H9 (cell line): ENCODE measurements at regions not wholly inside any gene's neighbourhood (a gene's known extent, or its start where the extent isn't known, plus 50 kb on each side); places are given as distances from the start of the nearest gene placed in this dataset.

Experiments used
- DNase-seq: peaks from one replicate; pipeline ENCODE4 v3.0.0-alpha.2; 2017
- H2AFZ ChIP-seq: one replicate; pipeline ENCODE4 v1.6.1; 2013; ENCODE audit warnings: mild to moderate bottlenecking, low read length, control low read depth, moderate library complexity
- H2AK5ac ChIP-seq: 2 replicates; pipeline ENCODE4 v1.6.1; 2013; ENCODE audit warnings: low read length, control low read depth, mixed read lengths; ENCODE audit not compliant: insufficient read length
- H2BK120ac ChIP-seq: one replicate; pipeline ENCODE4 v1.6.1; 2013; ENCODE audit warnings: low read depth, mild to moderate bottlenecking, low read length, control low read depth, inconsistent platforms; ENCODE audit not compliant: poor library complexity, severe bottlenecking
- H2BK12ac ChIP-seq: 2 replicates; pipeline ENCODE4 v1.6.1; 2013; ENCODE audit warnings: low read length, control low read depth, mixed read lengths, low read depth; ENCODE audit not compliant: insufficient read length
- H2BK15ac ChIP-seq: 2 replicates; pipeline ENCODE4 v1.6.1; 2013; ENCODE audit warnings: low read depth, low read length, control low read depth
- H2BK20ac ChIP-seq: one replicate; pipeline ENCODE4 v1.6.1; 2013; ENCODE audit warnings: low read depth, mild to moderate bottlenecking, low read length, control low read depth, inconsistent platforms; ENCODE audit not compliant: poor library complexity, severe bottlenecking
- H2BK5ac ChIP-seq: 2 replicates; pipeline ENCODE4 v1.6.1; 2013; ENCODE audit warnings: low read length, control low read depth, mixed read lengths; ENCODE audit not compliant: insufficient read length
- H3K14ac ChIP-seq: 2 replicates; pipeline ENCODE4 v1.6.1; 2013; ENCODE audit warnings: low read length, control low read depth; ENCODE audit not compliant: insufficient read depth
- H3K18ac ChIP-seq: 2 replicates; pipeline ENCODE4 v1.6.1; 2013; ENCODE audit warnings: low read depth, mild to moderate bottlenecking, mixed read lengths, low read length, control low read depth; ENCODE audit not compliant: insufficient read length
- H3K23ac ChIP-seq: 2 replicates; pipeline ENCODE4 v1.6.1; 2013; ENCODE audit warnings: low read length, control low read depth, mixed read lengths, low read depth; ENCODE audit not compliant: insufficient read length
- H3K23me2 ChIP-seq: 2 replicates; pipeline ENCODE4 v1.6.1; 2013; ENCODE audit warnings: low read depth, mild to moderate bottlenecking, mixed read lengths, low read length, control low read depth; ENCODE audit not compliant: insufficient read length, poor library complexity, severe bottlenecking
- H3K27ac ChIP-seq: 2 replicates; pipeline ENCODE4 v1.5.1; 2013; ENCODE audit warnings: low read length, control low read depth, mixed read lengths, low read depth; ENCODE audit not compliant: insufficient read length
- H3K27me3 ChIP-seq: 2 replicates; pipeline ENCODE4 v1.6.1; 2013; ENCODE audit warnings: low read length, control low read depth, inconsistent platforms; ENCODE audit not compliant: insufficient read depth
- H3K4ac ChIP-seq: 2 replicates; pipeline ENCODE4 v1.6.1; 2013; ENCODE audit warnings: low read depth, mild to moderate bottlenecking, control low read depth, inconsistent platforms, low read length, moderate library complexity
- H3K4me1 ChIP-seq: 2 replicates; pipeline ENCODE4 v1.6.1; 2013; ENCODE audit warnings: low read length, control low read depth, inconsistent platforms; ENCODE audit not compliant: insufficient read depth
- H3K4me2 ChIP-seq: 2 replicates; pipeline ENCODE4 v1.6.1; 2013; ENCODE audit warnings: low read length, control low read depth, mixed read lengths; ENCODE audit not compliant: insufficient read length, insufficient read depth
- H3K56ac ChIP-seq: 2 replicates; pipeline ENCODE4 v1.6.1; 2013; ENCODE audit warnings: low read depth, mild to moderate bottlenecking, mixed read lengths, low read length, control low read depth; ENCODE audit not compliant: insufficient read length
- H3K79me1 ChIP-seq: 2 replicates; pipeline ENCODE4 v1.6.1; 2013; ENCODE audit warnings: low read depth, mild to moderate bottlenecking, moderate library complexity, low read length, control low read depth, inconsistent platforms; ENCODE audit not compliant: insufficient read depth, poor library complexity, severe bottlenecking
- H3K79me2 ChIP-seq: 2 replicates; pipeline ENCODE4 v1.6.1; 2013; ENCODE audit warnings: low read length, control low read depth, inconsistent platforms; ENCODE audit not compliant: insufficient read depth
- H3K9ac ChIP-seq: 2 replicates; pipeline ENCODE4 v1.6.1; 2013; ENCODE audit warnings: low read length, control low read depth, mixed read lengths; ENCODE audit not compliant: insufficient read length; ENCODE audit errors: extremely low read depth
- H3K9me3 ChIP-seq: one replicate; pipeline ENCODE4 v1.6.1; 2013; ENCODE audit warnings: low read depth, low read length, inconsistent platforms; ENCODE audit not compliant: control insufficient read depth
- H3T11ph ChIP-seq: one replicate; pipeline ENCODE4 v1.6.1; 2013; ENCODE audit warnings: mild to moderate bottlenecking, low read length, control low read depth, inconsistent platforms
- H4K20me1 ChIP-seq: one replicate; pipeline ENCODE4 v1.6.1; 2013; ENCODE audit not compliant: control insufficient read depth, insufficient read length, insufficient read depth
- H4K5ac ChIP-seq: 2 replicates; pipeline ENCODE4 v1.6.1; 2013; ENCODE audit warnings: low read depth, mild to moderate bottlenecking, mixed read lengths, low read length, control low read depth; ENCODE audit not compliant: insufficient read length
- H4K8ac ChIP-seq: replicated peaks from 2 replicates; pipeline ENCODE4 v1.6.1; 2013; ENCODE audit warnings: low read length, control low read depth, mixed read lengths, low read depth; ENCODE audit not compliant: insufficient read length
- H4K91ac ChIP-seq: 2 replicates; pipeline ENCODE4 v1.6.1; 2013; ENCODE audit warnings: low read depth, mild to moderate bottlenecking, moderate library complexity, mixed read lengths, low read length, control low read depth; ENCODE audit not compliant: insufficient read length
- H3K27ac Mint-ChIP-seq, 3 experiments: 2 replicates in 2 of 3; 3 replicates in 1 of 3; pipeline ENCODE4 v1.8.0; 2020 to 2021; ENCODE audit warnings: mixed read lengths in 3 of 3, mild to moderate bottlenecking in 1 of 3, moderate library complexity in 1 of 3
- H3K27me3 Mint-ChIP-seq: 2 replicates; pipeline ENCODE4 v1.8.0; 2021; ENCODE audit warnings: low read depth, mild to moderate bottlenecking, moderate library complexity, mixed read lengths
- H3K36me3 Mint-ChIP-seq, 3 experiments: 2 replicates in 2 of 3; 3 replicates in 1 of 3; pipeline ENCODE4 v1.8.0; 2020 to 2021; ENCODE audit warnings: low read depth in 3 of 3, mixed read lengths in 3 of 3; ENCODE audit not compliant: insufficient read depth in 1 of 3
- H3K4me1 Mint-ChIP-seq, 2 experiments: 2 replicates each; pipeline ENCODE4 v1.8.0; 2020; ENCODE audit warnings: mixed read lengths in 2 of 2
- H3K4me3 Mint-ChIP-seq, 2 experiments: 2 replicates in 1 of 2; 3 replicates in 1 of 2; pipeline ENCODE4 v1.8.0; 2020 to 2021; ENCODE audit warnings: mild to moderate bottlenecking in 2 of 2, mixed read lengths in 2 of 2, moderate library complexity in 1 of 2
- H3K9me3 Mint-ChIP-seq, 2 experiments: 2 replicates in 1 of 2; 3 replicates in 1 of 2; pipeline ENCODE4 v1.8.0; 2020; ENCODE audit warnings: mild to moderate bottlenecking in 2 of 2, mixed read lengths in 2 of 2, moderate library complexity in 1 of 2
- WGBS: extraction: QIAGEN DNeasy Blood & Tissue Kit; methylation state at CpG from one replicate; pipeline ENCODE4 v1.1.7; 2013; ENCODE audit warnings: missing lambda C conversion rate, low lambda C conversion rate, mixed read lengths; ENCODE audit not compliant: insufficient read length; ENCODE audit errors: extremely low coverage; 5-methylcytosine and 5-hydroxymethylcytosine counted together
- TF ChIP-seq, protein P1 (sequence below): fragments of 200-600 bp; sonication (generic); conservative IDR thresholded peaks from 3 replicates; pipeline ENCODE4 v1.8.0; 2021; ENCODE audit warnings: antibody characterized with exemption, mild to moderate bottlenecking

DNA sequence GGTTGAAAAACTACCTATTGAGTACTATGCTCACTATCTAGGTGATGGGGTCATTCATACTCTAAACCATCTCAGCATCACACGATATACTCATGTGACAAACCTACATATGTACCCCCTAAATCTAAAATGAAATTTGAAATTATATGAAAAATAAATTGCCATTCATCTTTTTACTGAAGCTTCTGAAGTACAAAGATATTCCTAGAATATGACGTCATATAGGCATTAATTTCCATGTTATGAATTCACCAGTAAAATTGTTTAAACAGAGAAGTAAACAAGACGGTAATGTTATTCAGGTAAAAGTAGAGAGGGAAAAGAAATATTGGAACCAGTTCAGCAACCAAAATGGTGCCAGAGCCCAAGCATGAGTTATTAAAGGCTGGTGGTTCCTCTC is 173.0 kb downstream of the MRPS30 start:
- Histone ChIP-seq H3K56ac (no peak overlapping the region), H2BK5ac (no peak overlapping the region), H3K4ac (no peak overlapping the region), H3K79me1 (no peaks in the 10 kb centered on the region), H2AFZ (no peak overlapping the region), H4K20me1 (no peaks in the 10 kb centered on the region), H3K79me2 (no peaks in the 10 kb centered on the region), H3K27ac (no peak overlapping the region), H2BK20ac (no peak overlapping the region), H2BK15ac (no peak overlapping the region), H4K8ac (no peak overlapping the region), H2AK5ac (no peak overlapping the region), H3K14ac (no peak overlapping the region), H3T11ph (no peak overlapping the region), H3K4me2 (no peak overlapping the region), H3K9me3 (no peaks in the 10 kb centered on the region), H3K18ac (no peak overlapping the region), H3K9ac (no peak overlapping the region), H4K5ac (no peak overlapping the region), H3K23me2 (no peaks in the 10 kb centered on the region), H3K4me1 (no peaks in the 10 kb centered on the region), H3K23ac (no peak overlapping the region), H3K27me3 (no peaks in the 10 kb centered on the region), H4K91ac (no peak overlapping the region), H2BK120ac (no peak overlapping the region), H2BK12ac (no peak overlapping the region)
- no peaks in the 10 kb centered on the region for H3K4me1 Mint-ChIP-seq
- H3K4me3 Mint-ChIP-seq: no peak overlapping the region
- DNase-seq: no peak
- H3K36me3 Mint-ChIP-seq: peaks cover 20 to 49% (median 32%) of the 10 kb centered on the region in 3 experiments
- H3K27ac Mint-ChIP-seq: no peak overlapping the region
- WGBS: no CpG with 5 or more reads among the region's 3 CpGs
- TF ChIP-seq, protein P1, sequence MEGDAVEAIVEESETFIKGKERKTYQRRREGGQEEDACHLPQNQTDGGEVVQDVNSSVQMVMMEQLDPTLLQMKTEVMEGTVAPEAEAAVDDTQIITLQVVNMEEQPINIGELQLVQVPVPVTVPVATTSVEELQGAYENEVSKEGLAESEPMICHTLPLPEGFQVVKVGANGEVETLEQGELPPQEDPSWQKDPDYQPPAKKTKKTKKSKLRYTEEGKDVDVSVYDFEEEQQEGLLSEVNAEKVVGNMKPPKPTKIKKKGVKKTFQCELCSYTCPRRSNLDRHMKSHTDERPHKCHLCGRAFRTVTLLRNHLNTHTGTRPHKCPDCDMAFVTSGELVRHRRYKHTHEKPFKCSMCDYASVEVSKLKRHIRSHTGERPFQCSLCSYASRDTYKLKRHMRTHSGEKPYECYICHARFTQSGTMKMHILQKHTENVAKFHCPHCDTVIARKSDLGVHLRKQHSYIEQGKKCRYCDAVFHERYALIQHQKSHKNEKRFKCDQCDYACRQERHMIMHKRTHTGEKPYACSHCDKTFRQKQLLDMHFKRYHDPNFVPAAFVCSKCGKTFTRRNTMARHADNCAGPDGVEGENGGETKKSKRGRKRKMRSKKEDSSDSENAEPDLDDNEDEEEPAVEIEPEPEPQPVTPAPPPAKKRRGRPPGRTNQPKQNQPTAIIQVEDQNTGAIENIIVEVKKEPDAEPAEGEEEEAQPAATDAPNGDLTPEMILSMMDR: no peak
- no peaks in the 10 kb centered on the region for H3K27me3 Mint-ChIP-seq
- peaks cover 41 to 68% of the 10 kb centered on the region in 2 experiments for H3K9me3 Mint-ChIP-seq
